Neural cell (in vitro differentiated cells): ENCODE measurements at regions not wholly inside any gene's neighbourhood (a gene's known extent, or its start where the extent isn't known, plus 50 kb on each side); places are given as distances from the start of the nearest gene placed in this dataset.

Experiments used
- H2AFZ ChIP-seq: fragments of 200-600, 300-800 bp; sonication (generic), shearing (Covaris generic); 2 replicates; pipeline ENCODE4 v1.6.0; 2014; ENCODE audit warnings: low read depth, mild to moderate bottlenecking, antibody characterized with exemption, low read length, moderate library complexity
- H3F3A ChIP-seq: fragments of 200-600 bp; shearing (Covaris generic); 2 replicates; pipeline ENCODE4 v1.6.1; 2016; ENCODE audit warnings: mild to moderate bottlenecking, moderate library complexity, mixed read lengths, antibody characterized with exemption, low read length; ENCODE audit not compliant: insufficient read depth, poor library complexity, severe bottlenecking
- H3K27ac ChIP-seq: fragments of 200-600, 300-800 bp; sonication (generic), shearing (Covaris generic); 2 replicates; pipeline ENCODE4 v1.5.1; 2014; ENCODE audit warnings: mild to moderate bottlenecking, low read length, moderate library complexity
- H3K27me3 ChIP-seq: fragments of 300-800, 200-600 bp; sonication (generic), shearing (Covaris generic); 2 replicates; pipeline ENCODE4 v1.6.0; 2014; ENCODE audit warnings: mild to moderate bottlenecking, low read depth, low read length, moderate library complexity; ENCODE audit not compliant: insufficient read depth
- H3K36me3 ChIP-seq: fragments of 300-800, 200-600 bp; sonication (generic), shearing (Covaris generic); 2 replicates; pipeline ENCODE4 v1.5.1; 2014; ENCODE audit warnings: mild to moderate bottlenecking, antibody characterized with exemption, low read length, moderate library complexity; ENCODE audit not compliant: insufficient read depth
- H3K4me2 ChIP-seq: fragments of 300-800, 200-600 bp; sonication (generic), shearing (Covaris generic); 2 replicates; pipeline ENCODE4 v1.6.0; 2014; ENCODE audit warnings: mild to moderate bottlenecking, low read length
- H3K4me3 ChIP-seq: fragments of 300-800, 200-600 bp; sonication (generic), shearing (Covaris generic); 2 replicates; pipeline ENCODE4 v1.5.1; 2014; ENCODE audit warnings: mild to moderate bottlenecking, low read length, moderate library complexity
- H3K79me2 ChIP-seq: fragments of 200-600 bp; shearing (Covaris generic); replicated peaks from 2 replicates; pipeline ENCODE4 v1.6.0; 2014; ENCODE audit warnings: mild to moderate bottlenecking, low read length, moderate library complexity; ENCODE audit not compliant: insufficient read depth
- H3K9ac ChIP-seq: fragments of 300-800, 200-600 bp; sonication (generic), shearing (Covaris generic); 2 replicates; pipeline ENCODE4 v1.6.1; 2016; ENCODE audit warnings: mild to moderate bottlenecking, low read length, mixed read lengths
- H3K9me2 ChIP-seq: fragments of 200-600 bp; shearing (Covaris generic); 2 replicates; pipeline ENCODE4 v1.6.1; 2016; ENCODE audit warnings: mild to moderate bottlenecking, low read length, mixed read lengths; ENCODE audit not compliant: insufficient read depth
- H3K9me3 ChIP-seq: fragments of 200-600, 300-800 bp; sonication (generic), shearing (Covaris generic); 2 replicates; pipeline ENCODE4 v1.6.1; 2016; ENCODE audit warnings: mild to moderate bottlenecking, mixed run types, low read length, moderate library complexity, mixed read lengths
- H4K20me1 ChIP-seq: fragments of 200-600 bp; shearing (Covaris generic); 2 replicates; pipeline ENCODE4 v1.6.1; 2016; ENCODE audit warnings: mild to moderate bottlenecking, mixed run types; ENCODE audit not compliant: insufficient read depth
- CTCF ChIP-seq: fragments of 450-650 bp; IDR thresholded peaks from 2 replicates; pipeline ENCODE4 v1.5.1; 2014; ENCODE audit warnings: antibody characterized with exemption, mild to moderate bottlenecking, moderate library complexity; ENCODE audit not compliant: poor library complexity, severe bottlenecking
- EP300 ChIP-seq: fragments of 450-650 bp; conservative IDR thresholded peaks from 2 replicates; pipeline ENCODE4 v1.6.1; 2014; ENCODE audit warnings: antibody characterized with exemption, mild to moderate bottlenecking, moderate library complexity; ENCODE audit not compliant: poor library complexity, severe bottlenecking
- EZH2 ChIP-seq: fragments of 200-600, 300-800 bp; shearing (Covaris generic), sonication (generic); IDR thresholded peaks from 2 replicates; pipeline ENCODE4 v1.6.1; 2014; ENCODE audit warnings: antibody characterized with exemption, low read length, borderline replicate concordance, mild to moderate bottlenecking; ENCODE audit not compliant: insufficient read depth, poor library complexity, severe bottlenecking
- MXI1 ChIP-seq: fragments of 450-650 bp; conservative IDR thresholded peaks from 2 replicates; pipeline ENCODE4 v1.6.1; 2014; ENCODE audit warnings: antibody characterized with exemption, mild to moderate bottlenecking; ENCODE audit not compliant: poor library complexity, severe bottlenecking
- POLR2AphosphoS5 ChIP-seq: IDR thresholded peaks from 2 replicates; pipeline ENCODE4 v1.6.1; 2012
- RAD21 ChIP-seq: fragments of 450-650 bp; conservative IDR thresholded peaks from 2 replicates; pipeline ENCODE4 v1.6.1; 2014; ENCODE audit warnings: antibody characterized with exemption, mild to moderate bottlenecking, moderate library complexity
- REST ChIP-seq: IDR thresholded peaks from 2 replicates; pipeline ENCODE4 v1.6.1; 2012; ENCODE audit warnings: borderline replicate concordance
- SMC3 ChIP-seq: fragments of 450-650 bp; conservative IDR thresholded peaks from 2 replicates; pipeline ENCODE4 v1.6.1; 2014; ENCODE audit warnings: antibody characterized with exemption, mild to moderate bottlenecking, moderate library complexity; ENCODE audit not compliant: poor library complexity
- TAF1 ChIP-seq: IDR thresholded peaks from 2 replicates; pipeline ENCODE4 v1.6.1; 2012; ENCODE audit warnings: low read depth

- H3K27me3 ChIP-seq = no peaks in the 10 kb centered on the region
- H3K4me3 ChIP-seq = no peak overlapping the region
- H4K20me1 ChIP-seq = no peaks in the 10 kb centered on the region
- H3K9me3 ChIP-seq = no peaks in the 10 kb centered on the region
- no peaks in the 10 kb centered on the region for H3K9me2 ChIP-seq
- H3K79me2 ChIP-seq = no peaks in the 10 kb centered on the region
- H3K36me3 ChIP-seq = no peaks in the 10 kb centered on the region
- no peaks in the 10 kb centered on the region for H3F3A ChIP-seq
- H3K4me2 ChIP-seq = no peak overlapping the region
- TF ChIP-seq MXI1 (no peak), REST (no peak), POLR2AphosphoS5 (no peak), EP300 (no peak), CTCF (no peak), EZH2 (no peak), RAD21 (no peak), TAF1 (no peak), SMC3 (no peak)
- no peak overlapping the region for H3K9ac ChIP-seq
- H3K27ac ChIP-seq = no peak overlapping the region
- H2AFZ ChIP-seq = no peak overlapping the region
Observed at GRCh38 chr5:125422342-125422741, 675.9 kb upstream of the ZNF608 start.

- Histone ChIP-seq H3K27me3 (no peaks in the 10 kb centered on the region), H4K20me1 (no peaks in the 10 kb centered on the region), H3F3A (no peaks in the 10 kb centered on the region), H3K36me3 (no peaks in the 10 kb centered on the region), H2AFZ (no peak overlapping the region), H3K9me3 (no peaks in the 10 kb centered on the region), H3K4me3 (no peak overlapping the region), H3K9me2 (no peaks in the 10 kb centered on the region), H3K4me2 (no peak overlapping the region), H3K27ac (no peak overlapping the region), H3K79me2 (no peaks in the 10 kb centered on the region), H3K9ac (no peak overlapping the region)
- TF ChIP-seq EP300 (no peak), POLR2AphosphoS5 (no peak), SMC3 (no peak), MXI1 (no peak), REST (no peak), CTCF (no peak), EZH2 (no peak), TAF1 (no peak), RAD21 (no peak)
Observed at GRCh38 chr5:125424402-125425141, 678.1 kb upstream of the ZNF608 start.
